Activated naive CD8-positive, alpha-beta T cell treated with anti-CD3 and anti-CD28 coated beads, Interleukin-2, amount 10 ng/mL, durations not matched to agents 7 days and 5 days (primary cell): ENCODE measurements at regions not wholly inside any gene's neighbourhood (a gene's known extent, or its start where the extent isn't known, plus 50 kb on each side); places are given as distances from the start of the nearest gene placed in this dataset.
"Not testable (repeated sequence)": the region's sequence is repeated elsewhere in the genome, so short reads cannot be mapped to it uniquely, and the experiment has no call there.

Experiments used
- ATAC-seq: fragments of 150-1000 bp; cut with Tn5 transposase; one replicate; pipeline ENCODE4 v1.10.0; 2021; ENCODE audit warnings: low read depth, moderate library complexity
- POLR2A ChIA-PET: fragments of 350-600 bp; sonication (Branson Sonifier 250); formaldehyde crosslinking; loops from one replicate; lab custom pipeline; 2021; ENCODE audit warnings: antibody characterized with exemption; lab: Charles Lee
- DNase-seq: peaks from one replicate; pipeline ENCODE4 v3.0.0; 2021
- H3K27ac Mint-ChIP-seq: one replicate; pipeline ENCODE4 v1.8.0; 2022; ENCODE audit warnings: mild to moderate bottlenecking, mixed read lengths
- H3K27me3 Mint-ChIP-seq: one replicate; pipeline ENCODE4 v1.8.0; 2022; ENCODE audit warnings: mild to moderate bottlenecking, moderate library complexity, mixed read lengths
- H3K36me3 Mint-ChIP-seq: one replicate; pipeline ENCODE4 v1.8.0; 2021; ENCODE audit warnings: mild to moderate bottlenecking, mixed read lengths
- H3K4me1 Mint-ChIP-seq: one replicate; pipeline ENCODE4 v1.8.0; 2021; ENCODE audit warnings: mixed read lengths
- H3K4me3 Mint-ChIP-seq: one replicate; pipeline ENCODE4 v1.8.0; 2022; ENCODE audit warnings: mild to moderate bottlenecking, moderate library complexity, mixed read lengths
- H3K9me3 Mint-ChIP-seq: one replicate; pipeline ENCODE4 v1.8.0; 2021; ENCODE audit warnings: mixed read lengths

DNA sequence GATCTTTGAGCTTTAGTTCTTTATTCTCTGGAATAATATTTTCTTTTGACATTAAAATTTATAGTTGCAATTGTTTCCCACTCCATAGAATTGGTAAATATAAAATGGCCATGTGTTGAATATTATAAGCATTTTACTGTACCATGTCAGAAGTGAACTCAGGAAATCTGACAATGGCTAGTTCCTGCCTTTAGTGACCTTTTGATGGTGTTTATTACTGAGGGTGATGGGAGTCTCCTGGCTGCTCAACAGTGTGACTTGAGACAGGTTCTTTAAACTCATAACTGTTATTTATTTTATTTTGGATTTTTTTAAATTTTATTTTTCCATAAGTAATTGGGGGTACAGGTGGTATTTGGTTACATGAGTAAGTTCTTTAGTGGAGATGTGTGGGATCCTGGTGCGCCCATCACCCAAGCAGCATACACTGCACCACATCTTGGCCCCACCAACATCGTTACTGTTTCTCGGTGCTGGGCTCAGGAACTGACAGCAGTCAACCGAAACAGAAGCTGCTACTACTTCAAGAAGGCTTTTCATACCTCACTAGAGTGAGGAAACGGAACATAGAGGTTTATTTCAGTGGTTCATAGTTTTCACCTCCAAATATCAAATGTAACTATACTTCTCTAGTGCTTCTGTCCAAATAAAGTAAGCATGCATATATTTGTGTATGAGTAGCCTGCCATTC lies 90.4 kb downstream of the PLEKHG1 start:
- no peak overlapping the region for H3K4me3 Mint-ChIP-seq
- peaks cover 2% of the 10 kb centered on the region for H3K27me3 Mint-ChIP-seq
- H3K36me3 Mint-ChIP-seq: no peaks in the 10 kb centered on the region
- no peak for ATAC-seq
- H3K27ac Mint-ChIP-seq: no peak overlapping the region
- peaks cover 2% of the 10 kb centered on the region for H3K9me3 Mint-ChIP-seq
- DNase-seq: no peak
- H3K4me1 Mint-ChIP-seq: no peaks in the 10 kb centered on the region
- POLR2A ChIA-PET: no interaction called here

DNA sequence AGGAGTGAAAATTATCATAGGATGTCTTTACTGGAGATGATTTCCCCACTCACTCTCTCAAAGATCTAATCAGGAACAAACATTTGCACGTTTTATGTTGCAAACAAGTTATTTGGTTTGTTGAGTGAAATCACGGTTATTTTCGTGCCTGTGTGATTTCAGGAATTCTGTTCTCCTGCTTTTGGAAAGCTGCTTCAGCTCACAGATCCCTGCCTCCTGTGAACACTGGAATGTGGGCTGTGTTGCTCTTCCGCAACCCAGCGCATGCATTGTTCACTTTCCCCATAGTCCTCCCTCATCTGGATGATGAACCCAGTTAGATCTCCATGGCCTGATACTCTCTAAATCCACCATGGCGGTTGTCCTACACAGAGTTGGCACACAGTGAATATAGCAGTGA lies 91.0 kb downstream of the PLEKHG1 start:
- H3K4me1 Mint-ChIP-seq: no peaks in the 10 kb centered on the region
- no peak for ATAC-seq

GRCh38 chr6:150691463-150691862 lies 91.8 kb downstream of the PLEKHG1 start:
- POLR2A ChIA-PET: no interaction called here
- Mint-ChIP-seq H3K27ac (no peak overlapping the region), H3K9me3 (peaks cover 2% of the 10 kb centered on the region), H3K27me3 (peaks cover 4% of the 10 kb centered on the region), H3K36me3 (no peaks in the 10 kb centered on the region), H3K4me3 (no peak overlapping the region), H3K4me1 (no peaks in the 10 kb centered on the region)
- ATAC-seq: no peak
- DNase-seq: no peak

More for the DNA sequence above, 91.0 kb downstream of the PLEKHG1 start:
- Mint-ChIP-seq H3K9me3 (peaks cover 2% of the 10 kb centered on the region), H3K27me3 (peaks cover 2% of the 10 kb centered on the region), H3K36me3 (no peaks in the 10 kb centered on the region), H3K27ac (no peak overlapping the region), H3K4me3 (no peak overlapping the region)
- DNase-seq: no peak
- POLR2A ChIA-PET: no interaction called here

DNA sequence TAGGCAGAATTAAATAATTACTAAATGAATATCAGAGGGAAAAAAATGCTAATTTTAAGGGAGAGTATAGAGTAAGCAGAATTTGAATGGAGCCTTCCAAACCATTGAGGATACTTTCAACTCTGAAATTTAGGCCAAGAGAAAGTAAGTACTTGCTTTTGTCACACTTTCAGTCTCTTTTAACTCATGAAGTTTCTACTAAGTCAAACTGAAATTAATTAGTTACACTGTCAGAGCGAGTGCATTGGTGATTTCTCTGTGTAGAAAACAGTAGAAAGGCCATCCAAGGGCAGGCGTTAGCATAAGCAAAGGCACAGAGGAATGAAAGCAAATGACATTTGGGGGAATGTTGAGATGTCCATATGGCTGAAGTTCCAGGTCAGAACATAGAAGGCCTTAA lies 92.9 kb downstream of the PLEKHG1 start:
- POLR2A ChIA-PET: no interaction called here
- ATAC-seq (no peak), DNase-seq (no peak)
- no peak overlapping the region for H3K4me3 Mint-ChIP-seq
- peaks cover 4% of the 10 kb centered on the region for H3K27me3 Mint-ChIP-seq
- H3K4me1 Mint-ChIP-seq: no peaks in the 10 kb centered on the region
- H3K27ac Mint-ChIP-seq: no peak overlapping the region
- H3K36me3 Mint-ChIP-seq: no peaks in the 10 kb centered on the region
- H3K9me3 Mint-ChIP-seq: peaks cover 2% of the 10 kb centered on the region

GRCh38 chr6:150694889-150695288 lies 95.2 kb downstream of the PLEKHG1 start:
- H3K4me3 Mint-ChIP-seq: no peak overlapping the region
- H3K36me3 Mint-ChIP-seq: no peaks in the 10 kb centered on the region
- H3K9me3 Mint-ChIP-seq: peaks cover 2% of the 10 kb centered on the region
- ATAC-seq (no peak), DNase-seq (no peak)
- POLR2A ChIA-PET: no interaction called here
- no peaks in the 10 kb centered on the region for H3K4me1 Mint-ChIP-seq
- H3K27ac Mint-ChIP-seq: no peak overlapping the region
- peaks cover 4% of the 10 kb centered on the region for H3K27me3 Mint-ChIP-seq

DNA sequence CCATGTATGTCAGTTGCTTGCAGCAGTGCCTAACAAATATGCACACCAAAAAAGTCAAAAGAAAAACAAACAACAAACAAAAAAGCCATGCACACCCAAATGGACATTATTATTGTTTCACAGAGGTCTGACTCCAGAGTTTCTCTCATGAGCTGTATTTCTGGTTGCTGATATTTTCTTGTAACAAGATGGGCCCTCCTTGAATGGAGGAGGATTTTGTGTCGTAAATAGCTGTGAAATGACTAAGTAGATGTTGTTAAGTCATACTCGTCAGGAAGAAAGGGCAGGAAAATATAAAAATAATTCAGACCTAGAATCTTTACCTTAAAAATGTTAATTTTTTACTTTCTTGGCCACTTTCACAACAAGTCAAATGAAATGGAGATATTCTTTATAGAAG lies 96.0 kb downstream of the PLEKHG1 start:
- Mint-ChIP-seq H3K4me3 (no peak overlapping the region), H3K27ac (no peak overlapping the region), H3K27me3 (peaks cover 4% of the 10 kb centered on the region), H3K9me3 (peaks cover 2% of the 10 kb centered on the region), H3K36me3 (no peaks in the 10 kb centered on the region), H3K4me1 (no peaks in the 10 kb centered on the region)
- ATAC-seq: no peak
- no peak for DNase-seq
- POLR2A ChIA-PET: no interaction called here

GRCh38 chr6:150696190-150696589 lies 96.5 kb downstream of the PLEKHG1 start:
- Mint-ChIP-seq H3K4me3 (no peak overlapping the region), H3K4me1 (no peaks in the 10 kb centered on the region), H3K27ac (no peak overlapping the region), H3K27me3 (peaks cover 4% of the 10 kb centered on the region), H3K36me3 (no peaks in the 10 kb centered on the region), H3K9me3 (peaks cover 2% of the 10 kb centered on the region)
- POLR2A ChIA-PET: no interaction called here
- no peak for DNase-seq
- no peak for ATAC-seq

GRCh38 chr6:150696918-150697317 lies 97.2 kb downstream of the PLEKHG1 start:
- H3K27me3 Mint-ChIP-seq, H3K36me3 Mint-ChIP-seq, POLR2A ChIA-PET, H3K9me3 Mint-ChIP-seq, H3K27ac Mint-ChIP-seq, H3K4me3 Mint-ChIP-seq, DNase-seq, H3K4me1 Mint-ChIP-seq, ATAC-seq: not testable (repeated sequence)

- no peak for ATAC-seq
- Mint-ChIP-seq H3K4me1 (no peaks in the 10 kb centered on the region), H3K4me3 (no peak overlapping the region), H3K36me3 (no peaks in the 10 kb centered on the region), H3K9me3 (peaks cover 2% of the 10 kb centered on the region), H3K27ac (no peak overlapping the region), H3K27me3 (peaks cover 2% of the 10 kb centered on the region)
- DNase-seq: no peak
- POLR2A ChIA-PET: no interaction called here
Observed at GRCh38 chr6:150697515-150697914, 97.8 kb downstream of the PLEKHG1 start.

DNA sequence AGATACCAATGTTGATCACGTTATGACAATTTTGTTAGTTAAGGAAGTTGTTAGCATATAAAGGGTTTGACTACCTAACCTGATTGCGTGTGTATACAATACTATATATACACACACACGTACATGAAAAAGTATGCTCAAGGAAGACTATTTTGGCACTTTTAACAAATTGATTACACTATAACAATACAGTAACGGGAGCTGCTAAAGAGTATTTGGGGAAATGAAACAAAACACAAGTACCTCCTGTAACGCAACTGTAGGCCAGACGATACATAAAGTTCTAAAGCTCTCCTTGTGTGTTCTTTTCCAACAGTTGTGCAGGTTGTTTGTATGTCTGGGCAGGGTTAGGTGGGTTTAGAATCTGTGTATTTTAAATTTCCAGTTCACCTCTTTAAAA lies 98.7 kb downstream of the PLEKHG1 start:
- ATAC-seq: no peak
- POLR2A ChIA-PET: no interaction called here
- Mint-ChIP-seq H3K4me1 (no peaks in the 10 kb centered on the region), H3K36me3 (no peaks in the 10 kb centered on the region), H3K27me3 (peaks cover 2% of the 10 kb centered on the region), H3K4me3 (no peak overlapping the region), H3K27ac (no peak overlapping the region), H3K9me3 (peaks cover 2% of the 10 kb centered on the region)
- no peak for DNase-seq

- H3K9me3 Mint-ChIP-seq: no peaks in the 10 kb centered on the region
- H3K27me3 Mint-ChIP-seq: no peaks in the 10 kb centered on the region
- H3K36me3 Mint-ChIP-seq: no peaks in the 10 kb centered on the region
- no peak for ATAC-seq
- H3K4me3 Mint-ChIP-seq: no peak overlapping the region
- DNase-seq: no peak
- H3K4me1 Mint-ChIP-seq: no peaks in the 10 kb centered on the region
- no peak overlapping the region for H3K27ac Mint-ChIP-seq
- POLR2A ChIA-PET: no interaction called here
Observed at GRCh38 chr6:150702675-150703074, 103.0 kb downstream of the PLEKHG1 start.

- no peaks in the 10 kb centered on the region for H3K4me1 Mint-ChIP-seq
- no peaks in the 10 kb centered on the region for H3K9me3 Mint-ChIP-seq
- H3K4me3 Mint-ChIP-seq: no peak overlapping the region
- H3K27ac Mint-ChIP-seq: no peak overlapping the region
- POLR2A ChIA-PET: no interaction called here
- H3K36me3 Mint-ChIP-seq: no peaks in the 10 kb centered on the region
- no peaks in the 10 kb centered on the region for H3K27me3 Mint-ChIP-seq
- ATAC-seq (no peak), DNase-seq (no peak)
Observed at GRCh38 chr6:150704447-150705192, 104.9 kb downstream of the PLEKHG1 start.

DNA sequence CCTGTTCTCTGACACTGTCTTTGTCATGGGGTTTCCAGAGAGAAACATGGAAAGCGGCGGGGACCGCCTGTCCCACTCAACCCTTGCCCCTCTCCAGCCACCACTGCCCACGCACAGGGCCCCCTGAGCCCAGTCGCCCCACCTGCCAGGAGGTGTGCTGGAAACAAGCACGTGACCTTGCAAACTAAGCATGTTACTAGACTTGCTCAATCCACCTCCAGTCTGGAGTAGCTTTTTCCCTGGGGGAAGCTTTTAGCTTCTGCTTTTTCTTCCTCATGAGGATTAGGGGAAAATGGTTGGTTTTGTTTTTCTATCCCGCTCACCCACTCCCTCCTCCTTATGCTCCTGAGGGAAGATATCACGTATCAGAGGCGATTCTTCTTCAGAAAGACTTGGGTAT lies 105.7 kb downstream of the PLEKHG1 start:
- Mint-ChIP-seq H3K36me3 (no peaks in the 10 kb centered on the region), H3K4me1 (no peaks in the 10 kb centered on the region), H3K4me3 (no peak overlapping the region), H3K9me3 (no peaks in the 10 kb centered on the region), H3K27me3 (no peaks in the 10 kb centered on the region), H3K27ac (no peak overlapping the region)
- POLR2A ChIA-PET: no interaction called here
- ATAC-seq (no peak), DNase-seq (no peak)

- Mint-ChIP-seq H3K4me1 (no peaks in the 10 kb centered on the region), H3K4me3 (no peak overlapping the region), H3K27ac (no peak overlapping the region), H3K9me3 (no peaks in the 10 kb centered on the region), H3K27me3 (peaks cover 3% of the 10 kb centered on the region), H3K36me3 (no peaks in the 10 kb centered on the region)
- DNase-seq (no peak), ATAC-seq (no peak)
- POLR2A ChIA-PET: no interaction called here
Observed at GRCh38 chr6:150710236-150710635, 110.6 kb downstream of the PLEKHG1 start.
